Brain microvascular endothelial cell (primary cell): ENCODE measurements at regions not wholly inside any gene's neighbourhood (a gene's known extent, or its start where the extent isn't known, plus 50 kb on each side); places are given as distances from the start of the nearest gene placed in this dataset.

ENCODE experiments used
- DNase-seq: peaks from one replicate; pipeline ENCODE4 v3.0.0-alpha.2; 2020
- H3K27ac ChIP-seq: fragments of 250-450 bp; sonication (Bioruptor Pico); 2 replicates; pipeline ENCODE4 v1.5.1; 2020; ENCODE audit warnings: mild to moderate bottlenecking, moderate library complexity
- H3K27me3 ChIP-seq: fragments of 250-450 bp; sonication (Bioruptor Pico); replicated peaks from 2 replicates; pipeline ENCODE4 v1.5.1; 2020; ENCODE audit warnings: mild to moderate bottlenecking
- H3K36me3 ChIP-seq: fragments of 250-450 bp; sonication (Bioruptor Pico); replicated peaks from 2 replicates; pipeline ENCODE4 v1.5.1; 2020; ENCODE audit warnings: mild to moderate bottlenecking
- H3K4me3 ChIP-seq: 2 replicates; pipeline ENCODE4 v1.5.1; 2011; ENCODE audit warnings: low read depth, mild to moderate bottlenecking, control low read depth, low read length, moderate library complexity
- in situ Hi-C: cut with HindIII; loops from 2 replicates; pipeline ENCODE4 v1.10.0; 2017; ENCODE audit warnings: low sequenced_read_pairs, low pct_ligation_motif_present
- TF ChIP-seq, protein P1 (sequence below): IDR thresholded peaks from 2 replicates; pipeline ENCODE4 v1.5.1; 2011; ENCODE audit warnings: low read depth, mild to moderate bottlenecking, moderate library complexity, low read length, control low read depth, inconsistent platforms; ENCODE audit errors: missing control alignments

- H3K4me3 ChIP-seq: no peak overlapping the region
- no peak overlapping the region for H3K27ac ChIP-seq
- TF ChIP-seq, protein P1, sequence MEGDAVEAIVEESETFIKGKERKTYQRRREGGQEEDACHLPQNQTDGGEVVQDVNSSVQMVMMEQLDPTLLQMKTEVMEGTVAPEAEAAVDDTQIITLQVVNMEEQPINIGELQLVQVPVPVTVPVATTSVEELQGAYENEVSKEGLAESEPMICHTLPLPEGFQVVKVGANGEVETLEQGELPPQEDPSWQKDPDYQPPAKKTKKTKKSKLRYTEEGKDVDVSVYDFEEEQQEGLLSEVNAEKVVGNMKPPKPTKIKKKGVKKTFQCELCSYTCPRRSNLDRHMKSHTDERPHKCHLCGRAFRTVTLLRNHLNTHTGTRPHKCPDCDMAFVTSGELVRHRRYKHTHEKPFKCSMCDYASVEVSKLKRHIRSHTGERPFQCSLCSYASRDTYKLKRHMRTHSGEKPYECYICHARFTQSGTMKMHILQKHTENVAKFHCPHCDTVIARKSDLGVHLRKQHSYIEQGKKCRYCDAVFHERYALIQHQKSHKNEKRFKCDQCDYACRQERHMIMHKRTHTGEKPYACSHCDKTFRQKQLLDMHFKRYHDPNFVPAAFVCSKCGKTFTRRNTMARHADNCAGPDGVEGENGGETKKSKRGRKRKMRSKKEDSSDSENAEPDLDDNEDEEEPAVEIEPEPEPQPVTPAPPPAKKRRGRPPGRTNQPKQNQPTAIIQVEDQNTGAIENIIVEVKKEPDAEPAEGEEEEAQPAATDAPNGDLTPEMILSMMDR: no peak
- H3K36me3 ChIP-seq: no peaks in the 10 kb centered on the region
- DNase-seq: no peak
- no peaks in the 10 kb centered on the region for H3K27me3 ChIP-seq
- in situ Hi-C loops: no loop called here
Measured at GRCh38 chr10:29202386-29202940, 86.4 kb upstream of the LYZL1 start.

GRCh38 chr10:29203432-29203831 is 85.4 kb upstream of the LYZL1 start:
- H3K36me3 ChIP-seq: no peaks in the 10 kb centered on the region
- in situ Hi-C loops: no loop called here
- TF ChIP-seq, protein P1: no peak

GRCh38 chr10:29204070-29204800 is 84.6 kb upstream of the LYZL1 start:
- no peak for DNase-seq
- no peaks in the 10 kb centered on the region for H3K36me3 ChIP-seq
- in situ Hi-C loops: no loop called here
- no peak overlapping the region for H3K4me3 ChIP-seq
- TF ChIP-seq, protein P1: no peak
- no peak overlapping the region for H3K27ac ChIP-seq
- no peaks in the 10 kb centered on the region for H3K27me3 ChIP-seq

More at GRCh38 chr10:29203432-29203831, 85.4 kb upstream of the LYZL1 start:
- DNase-seq: no peak
- Histone ChIP-seq H3K4me3 (no peak overlapping the region), H3K27me3 (no peaks in the 10 kb centered on the region), H3K27ac (no peak overlapping the region)

- no peak overlapping the region for H3K27ac ChIP-seq
- DNase-seq: no peak
- H3K36me3 ChIP-seq: no peaks in the 10 kb centered on the region
- H3K27me3 ChIP-seq: no peaks in the 10 kb centered on the region
- TF ChIP-seq, protein P1: no peak
- H3K4me3 ChIP-seq: no peak overlapping the region
- in situ Hi-C loops: no loop called here
Measured at GRCh38 chr10:29205787-29206186, 83.1 kb upstream of the LYZL1 start.

DNA sequence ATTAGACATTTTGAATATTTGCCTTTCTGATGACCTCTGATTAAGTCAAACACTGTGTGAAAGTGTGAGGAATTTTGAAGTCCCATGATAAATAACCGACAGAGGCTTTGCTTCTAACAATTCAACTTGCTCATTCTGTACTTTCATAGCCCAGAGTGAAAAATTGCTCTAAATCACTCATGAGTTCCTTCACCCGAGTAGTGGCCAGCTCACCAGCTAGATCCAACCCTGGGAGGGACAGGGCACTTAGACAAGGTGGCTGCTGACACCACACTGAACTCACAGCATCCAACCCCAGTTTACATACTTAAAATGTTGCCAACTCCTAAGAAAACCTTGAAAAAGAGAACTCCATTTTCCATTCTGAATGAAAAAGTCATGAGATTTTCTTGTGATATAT is 80.0 kb upstream of the LYZL1 start:
- Histone ChIP-seq H3K27ac (no peak overlapping the region), H3K27me3 (no peaks in the 10 kb centered on the region), H3K36me3 (no peaks in the 10 kb centered on the region), H3K4me3 (no peak overlapping the region)
- TF ChIP-seq, protein P1: no peak
- DNase-seq: no peak
- in situ Hi-C loops: no loop called here
